DMS53 treated with DMSO at 0.1 percent for 48 hours (cell line): ENCODE measurements at regions not wholly inside any gene's neighbourhood (a gene's known extent, or its start where the extent isn't known, plus 50 kb on each side); places are given as distances from the start of the nearest gene placed in this dataset.
"Not testable (repeated sequence)": the region's sequence is repeated elsewhere in the genome, so short reads cannot be mapped to it uniquely, and the experiment has no call there.

Experiments
- DNase-seq: peaks from one replicate; lab custom pipeline; 2025; ENCODE audit not compliant: unreplicated experiment; lab: John Stamatoyannopoulos, UW

GRCh38 chr21:16213518-16213917 lies 483.7 kb downstream of the USP25 start:
- DNase-seq, result no peak

GRCh38 chr21:16215193-16215592 lies 485.4 kb downstream of the USP25 start:
- no peak for DNase-seq

DNA sequence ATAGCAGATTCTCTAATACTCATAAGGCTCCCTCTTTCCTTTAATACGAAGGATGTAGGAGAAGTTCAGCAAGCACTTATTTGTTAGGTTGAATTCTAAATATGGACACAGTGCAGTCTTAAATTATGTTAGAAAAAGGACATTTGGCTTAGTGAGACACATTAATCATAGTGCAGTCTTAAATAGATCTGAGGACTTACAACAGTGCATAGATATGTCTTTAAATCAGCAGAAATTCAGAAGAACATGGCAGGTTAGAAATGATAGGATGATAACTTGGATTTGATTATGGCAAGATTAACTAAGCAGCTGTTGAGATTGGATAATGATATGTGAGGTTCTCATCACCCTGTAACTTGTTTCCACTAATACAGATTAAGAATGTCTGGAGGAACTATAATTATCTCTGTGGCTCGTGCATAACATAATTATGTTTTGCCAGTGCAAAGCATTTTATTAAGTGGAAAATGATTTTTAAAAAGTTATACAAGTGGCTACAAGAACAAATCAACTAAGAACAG lies 485.9 kb downstream of the USP25 start:
- no peak for DNase-seq

- DNase-seq, result no peak
These were observed 486.6 kb downstream of the USP25 start for GRCh38 chr21:16216288-16216962.

- DNase-seq, result no peak
These were observed 489.0 kb downstream of the USP25 start for GRCh38 chr21:16218682-16219343.

- not testable (repeated sequence) for DNase-seq
These were observed 495.0 kb downstream of the USP25 start for GRCh38 chr21:16224756-16225155.

- no peak for DNase-seq
These were observed 510.0 kb downstream of the USP25 start for GRCh38 chr21:16239659-16240265.

DNA sequence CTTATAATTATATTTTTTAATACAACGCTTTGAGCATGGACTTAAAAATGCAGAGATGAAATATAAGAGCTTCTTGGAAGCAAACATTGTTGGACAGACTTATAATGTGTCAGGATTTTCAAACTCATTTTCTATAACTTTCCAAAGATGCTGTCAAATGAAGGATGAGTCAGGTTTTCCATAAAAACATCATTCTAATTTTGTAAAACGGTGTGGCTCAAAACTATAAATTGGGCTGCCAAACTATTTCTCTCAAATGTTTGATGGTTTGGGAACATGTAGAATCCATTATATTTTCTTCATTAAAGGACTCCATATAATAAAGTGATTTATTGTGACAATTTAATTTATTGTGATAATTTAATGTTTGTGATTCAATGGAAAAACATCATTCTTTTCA lies 511.2 kb downstream of the USP25 start:
- no peak for DNase-seq

- DNase-seq, result no peak
These were observed 511.7 kb downstream of the USP25 start for GRCh38 chr21:16241479-16241963.

DNA sequence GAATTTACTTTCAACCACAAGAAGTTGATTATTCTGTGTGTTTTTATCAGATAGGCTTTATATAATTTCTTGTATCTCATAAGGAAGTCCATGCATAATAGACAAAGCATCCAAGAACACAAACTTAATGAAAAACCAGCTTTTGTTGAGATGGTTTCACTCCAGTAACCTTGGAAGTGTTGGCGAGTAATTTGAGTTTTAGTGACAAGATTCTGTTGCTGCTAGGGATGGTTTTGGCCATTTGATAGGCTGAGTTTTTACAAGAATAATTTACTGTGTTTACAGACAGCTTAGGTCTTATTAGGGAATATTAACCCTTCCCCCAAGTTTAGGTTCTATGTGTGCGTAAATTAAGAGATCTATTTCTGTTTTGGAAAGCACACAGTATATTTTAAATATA lies 513.6 kb downstream of the USP25 start:
- no peak for DNase-seq

- DNase-seq, result no peak
These were observed 518.9 kb downstream of the USP25 start for GRCh38 chr21:16248705-16249104.

DNA sequence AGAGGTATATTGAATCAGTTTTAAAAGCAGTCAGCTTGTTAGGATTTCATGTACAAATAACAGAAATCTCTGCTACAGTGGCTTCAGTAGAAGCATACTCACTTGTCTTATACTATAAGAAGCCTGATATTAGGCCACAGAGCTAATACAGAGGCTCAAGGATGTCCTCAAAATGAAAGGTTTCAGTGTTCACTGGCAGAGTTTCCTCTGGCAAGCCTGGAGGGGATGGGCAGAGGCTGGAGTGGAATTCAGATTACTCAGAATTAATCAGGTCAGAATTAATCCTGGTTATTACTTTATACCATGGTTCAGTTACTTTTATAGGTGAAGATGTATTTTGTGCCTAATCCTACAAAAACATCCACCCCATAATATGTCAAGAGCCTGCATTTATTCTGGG lies 520.5 kb downstream of the USP25 start:
- no peak for DNase-seq

DNA sequence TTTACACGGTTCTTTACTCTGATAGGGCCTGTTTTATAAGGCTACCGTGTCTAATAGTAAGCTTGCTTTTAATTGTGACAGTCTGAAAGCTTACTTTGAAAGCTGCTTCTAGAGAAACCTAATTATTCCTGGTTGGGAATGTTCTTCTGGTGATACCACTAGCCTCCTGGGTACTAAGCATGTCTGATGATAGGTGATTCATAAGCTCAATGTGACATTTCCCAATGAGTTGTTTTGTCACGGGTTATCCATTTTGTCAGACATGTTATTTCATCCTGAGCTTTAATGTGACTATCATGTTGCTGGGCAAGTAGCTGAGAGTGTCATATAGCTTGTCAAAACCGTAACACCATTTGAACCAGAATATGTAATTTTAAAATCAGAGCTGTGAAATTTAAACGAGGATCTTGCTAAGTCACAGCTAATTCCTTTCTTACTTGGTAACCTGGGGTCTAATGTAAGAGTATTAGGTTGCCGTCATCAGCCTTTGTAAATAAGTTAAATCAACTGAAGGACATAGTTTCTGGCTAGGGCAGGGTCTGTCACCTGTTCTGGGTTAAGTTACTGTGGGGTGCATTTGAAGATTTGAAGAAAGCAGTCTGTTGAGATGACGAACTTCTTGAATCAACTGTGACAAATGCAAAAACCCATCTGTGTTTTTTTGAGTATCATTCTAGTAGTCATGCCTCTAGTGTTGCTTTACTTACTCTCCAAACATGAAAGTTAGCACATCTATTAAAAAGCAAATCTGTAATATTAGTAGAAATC lies 529.2 kb downstream of the USP25 start:
- DNase-seq, result no peak

DNA sequence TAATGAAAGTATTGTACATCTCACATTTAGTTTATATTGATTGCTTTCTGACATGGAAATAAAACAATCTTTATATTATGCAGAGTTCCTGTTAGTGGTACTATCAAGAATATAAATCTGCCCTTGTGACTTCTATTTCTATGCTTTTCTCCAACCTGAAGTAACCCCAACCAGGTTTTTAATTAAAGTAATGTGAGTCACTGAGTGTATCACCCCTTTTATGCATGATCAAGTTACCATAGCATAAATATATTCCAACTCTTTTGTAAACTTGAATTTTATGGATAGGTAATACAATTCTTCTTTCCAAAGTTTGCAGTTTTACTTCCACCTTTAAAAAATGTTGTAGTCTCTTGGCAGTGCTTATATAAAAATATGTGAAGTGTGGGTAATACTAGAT lies 532.3 kb downstream of the USP25 start:
- no peak for DNase-seq

DNA sequence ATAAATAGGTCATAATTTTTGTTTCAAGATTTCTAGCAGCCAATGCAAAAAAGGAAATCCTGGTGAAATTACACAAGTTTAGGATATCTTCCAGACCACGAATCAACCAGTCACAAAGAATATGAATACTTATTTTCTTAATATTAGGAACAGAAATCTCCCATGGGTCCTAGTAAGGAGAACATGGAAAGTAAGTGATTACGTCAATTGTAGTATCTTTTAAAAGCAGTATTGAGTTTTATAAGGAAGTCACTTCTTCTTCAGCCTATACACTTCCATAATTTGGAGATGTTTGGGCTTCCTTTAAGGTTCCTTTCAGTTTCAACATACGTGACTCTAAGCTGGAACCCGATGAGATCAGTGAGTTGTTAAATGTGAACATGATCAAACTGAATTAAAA lies 534.5 kb downstream of the USP25 start:
- DNase-seq, result no peak

- DNase-seq, result no peak
These were observed 539.7 kb downstream of the USP25 start for GRCh38 chr21:16269476-16269875.

DNA sequence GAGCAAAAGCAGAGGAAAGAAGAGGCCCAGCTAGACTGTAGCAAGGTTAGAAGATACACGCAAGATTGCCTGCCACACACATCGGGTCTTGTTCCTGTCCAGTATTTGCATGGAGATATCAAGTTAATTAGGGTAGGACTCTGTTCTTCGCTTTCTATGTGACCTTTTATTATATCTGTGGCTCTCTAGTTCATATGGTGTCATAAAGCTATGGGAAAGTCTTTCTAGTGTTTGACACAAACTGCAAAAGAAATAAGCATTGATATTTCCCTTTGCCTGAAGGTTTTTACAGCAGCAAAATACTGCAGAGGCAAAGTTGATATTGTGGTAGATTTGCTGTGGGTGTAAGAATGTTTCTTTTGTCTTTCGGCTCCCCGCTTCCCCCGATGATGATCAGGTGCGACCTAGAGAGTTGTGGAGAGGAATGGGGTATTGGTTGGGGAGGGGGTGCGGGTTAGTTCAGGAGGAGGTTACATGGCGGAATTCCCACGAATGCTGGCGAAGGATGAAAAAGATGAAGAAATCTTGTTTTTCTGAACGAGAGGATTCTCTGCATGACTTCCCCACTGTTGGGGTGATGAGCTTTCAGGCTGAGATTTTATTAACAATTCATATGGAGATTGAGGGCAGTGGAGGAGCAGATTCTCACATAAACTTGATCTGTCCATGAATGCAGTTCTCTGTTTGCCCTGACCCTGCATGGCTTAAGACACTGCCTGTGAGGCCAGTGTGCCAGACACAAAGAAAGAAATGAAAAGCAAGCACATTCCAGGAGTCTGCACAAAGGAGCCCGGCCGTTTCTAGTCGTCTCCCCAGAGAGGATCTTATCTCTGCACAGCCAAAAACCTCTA lies 550.2 kb downstream of the USP25 start:
- DNase-seq, result no peak

GRCh38 chr21:16280686-16281091 lies 550.9 kb downstream of the USP25 start:
- DNase-seq, result no peak

- no peak for DNase-seq
These were observed 553.7 kb downstream of the USP25 start for GRCh38 chr21:16283516-16283915.

- no peak for DNase-seq
These were observed 555.9 kb downstream of the USP25 start for GRCh38 chr21:16285605-16286126.
